HepG2 (cell line): ENCODE measurements at regions not wholly inside any gene's neighbourhood (a gene's known extent, or its start where the extent isn't known, plus 50 kb on each side); places are given as distances from the start of the nearest gene placed in this dataset.

Experiments used
- ATAC-seq: fragments of 200-7000 bp; cut with Tn5 transposase; 3 replicates; pipeline ENCODE4 v1.9.1; 2020; ENCODE audit warnings: mild to moderate bottlenecking, moderate library complexity
- BruUV-seq: library from RNA; stranded (reverse); fragments of 400-500 nt; replicated peaks from 2 replicates; lab custom pipeline; 2021; lab: Mats Ljungman, UMichigan
- CTCF ChIA-PET: fragments of 300-600 bp; formaldehyde crosslinking; extraction: SDS; loops from one replicate; lab custom pipeline; 2021; ENCODE audit warnings: low total read pairs, inconsistent platforms, low intra/inter-chr PET ratio; lab: Yijun Ruan, JAX
- POLR2A ChIA-PET: fragments of 350-600 bp; sonication (Branson Sonifier 250); formaldehyde crosslinking; loops from one replicate; lab custom pipeline; 2020; ENCODE audit warnings: antibody characterized with exemption, inconsistent platforms; lab: Yijun Ruan, JAX
- DNase-seq: peaks from one replicate; pipeline ENCODE4 v3.0.0-alpha.2; 2015; ENCODE audit warnings: low spot score
- FAIRE-seq: peaks from 3 replicates; lab custom pipeline; 2011; peaks lifted over from hg19 to GRCh38; lab: Jason Lieb, UNC
- H2AFZ ChIP-seq: one replicate; pipeline ENCODE4 v1.6.1; 2011; ENCODE audit warnings: low read length, inconsistent platforms
- H3K27ac ChIP-seq: fragments of 300-600 bp; 3 replicates; pipeline ENCODE4 v1.8.0; 2011; ENCODE audit warnings: mixed run types, mild to moderate bottlenecking, mixed read lengths, low read length, inconsistent platforms; ENCODE audit not compliant: insufficient read depth; ENCODE audit errors: extremely low read length
- H3K27me3 ChIP-seq, 2 experiments: fragments of 200-600 bp in 1 of 2; 2 replicates in 1 of 2; 3 replicates in 1 of 2; pipeline versions ENCODE4 v1.6.0 to v1.8.0; 2011; ENCODE audit warnings: low read length in 2 of 2, mild to moderate bottlenecking in 2 of 2, moderate library complexity in 2 of 2, inconsistent platforms in 1 of 2; ENCODE audit not compliant: insufficient read depth in 2 of 2, control insufficient read depth in 1 of 2
- H3K36me3 ChIP-seq, 2 experiments: fragments of 200-600 bp in 1 of 2; replicated peaks in 1 of 2; 2 replicates in 1 of 2; 3 replicates in 1 of 2; pipeline versions ENCODE4 v1.5.1 to v1.8.0; 2011; ENCODE audit warnings: low read length in 2 of 2, inconsistent platforms in 1 of 2; ENCODE audit not compliant: insufficient read depth in 2 of 2, control insufficient read depth in 1 of 2
- H3K4me1 ChIP-seq: 2 replicates; pipeline ENCODE4 v1.5.1; 2012; ENCODE audit warnings: low read length, inconsistent platforms; ENCODE audit not compliant: insufficient read depth
- H3K4me2 ChIP-seq: 2 replicates; pipeline ENCODE4 v1.6.0; 2011; ENCODE audit warnings: low read depth, low read length, inconsistent platforms
- H3K4me3 ChIP-seq, 3 experiments: fragments of 200-600 bp in 1 of 3; sonication (generic), shearing (Covaris generic) in 1 of 3; replicated peaks in 1 of 3; 2 replicates each; pipeline ENCODE4 v1.5.1; 2011 to 2016; ENCODE audit warnings: low read length in 3 of 3, inconsistent platforms in 2 of 3, low read depth in 2 of 3, mild to moderate bottlenecking in 2 of 3, control low read depth in 1 of 3, mixed read lengths in 1 of 3; ENCODE audit not compliant: insufficient read depth in 1 of 3
- H3K79me2 ChIP-seq: one replicate; pipeline ENCODE4 v1.6.1; 2011; ENCODE audit warnings: low read length, inconsistent platforms; ENCODE audit not compliant: insufficient read depth
- H3K9ac ChIP-seq: 2 replicates; pipeline ENCODE4 v1.6.0; 2011; ENCODE audit warnings: mild to moderate bottlenecking, low read depth, low read length, inconsistent platforms; ENCODE audit not compliant: insufficient read depth
- H3K9me3 ChIP-seq: 2 replicates; pipeline ENCODE4 v1.5.1; 2012; ENCODE audit warnings: mild to moderate bottlenecking, low read length
- H4K20me1 ChIP-seq: 2 replicates; pipeline ENCODE4 v1.6.0; 2011; ENCODE audit warnings: inconsistent platforms, mild to moderate bottlenecking, low read length, moderate library complexity; ENCODE audit not compliant: insufficient read depth
- NONO ChIP-seq, 2 experiments: fragments of 450-650 bp in 1 of 2; sonication (generic) in 1 of 2; formaldehyde crosslinking in 1 of 2; IDR thresholded peaks in 1 of 2; conservative IDR thresholded peaks in 1 of 2; 2 replicates each; pipeline versions ENCODE4 v1.6.1 to v1.8.0; 2017 to 2022; ENCODE audit warnings: mild to moderate bottlenecking in 1 of 2, missing genetic modification reagents in 1 of 2, moderate library complexity in 1 of 2
- NR1H2 ChIP-seq: sonication (generic); formaldehyde crosslinking; IDR thresholded peaks from 2 replicates; pipeline ENCODE4 v1.8.1; 2022; ENCODE audit warnings: low read depth, missing genetic modification reagents, borderline replicate concordance
- PITX1 ChIP-seq: sonication (generic); formaldehyde crosslinking; IDR thresholded peaks from 2 replicates; pipeline ENCODE4 v1.5.1; 2020; ENCODE audit warnings: mild to moderate bottlenecking, missing genetic modification reagents
- SMARCE1 ChIP-seq: fragments of 450-650 bp; IDR thresholded peaks from 2 replicates; pipeline ENCODE4 v1.6.1; 2017; ENCODE audit warnings: borderline replicate concordance
- ZNF33A ChIP-seq: sonication (generic); formaldehyde crosslinking; IDR thresholded peaks from 2 replicates; pipeline ENCODE4 v1.5.1; 2020; ENCODE audit warnings: missing genetic modification reagents, mild to moderate bottlenecking, moderate library complexity, borderline replicate concordance
- WGBS: methylation state at CpG from one replicate; pipeline ENCODE4 v1.1.6; 2017; ENCODE audit warnings: low lambda C conversion rate; 5-methylcytosine and 5-hydroxymethylcytosine counted together
- in situ Hi-C: cut with HindIII; loops from 2 replicates; pipeline ENCODE4 v1.10.0; 2017; ENCODE audit warnings: low pct_unique_long_range_greater_than_20kb; ENCODE audit not compliant: extremely low pct_ligation_motif_present
- intact Hi-C: fragments of 100-400 bp; cut with micrococcal nuclease; formaldehyde crosslinking; loops from one replicate; pipeline ENCODE4 v1.10.0; 2022; ENCODE audit not compliant: unreplicated experiment
- TF ChIP-seq, protein P1 (sequence below): sonication (generic); formaldehyde crosslinking; IDR thresholded peaks from 2 replicates; pipeline ENCODE4 v1.4.0; 2020; ENCODE audit warnings: mild to moderate bottlenecking, missing genetic modification reagents

DNA sequence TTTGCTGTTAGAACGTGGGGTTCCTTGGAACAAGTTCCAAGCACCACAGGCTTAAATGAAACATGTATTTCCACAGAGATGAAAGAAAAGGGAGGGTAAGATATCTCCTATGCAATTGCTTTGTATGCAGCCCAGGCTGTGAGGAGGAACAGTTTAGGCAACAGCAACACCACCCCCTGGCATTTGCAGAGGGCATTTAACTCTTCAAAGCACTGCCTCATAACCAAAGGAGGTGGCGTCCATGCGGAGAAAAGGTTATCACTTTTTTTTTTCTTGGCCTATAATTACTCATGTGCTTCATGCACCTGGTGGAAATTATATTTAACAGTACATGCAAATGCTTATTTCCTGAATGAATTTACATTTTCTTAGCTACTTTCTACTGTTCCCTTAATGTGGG is 286.0 kb downstream of the LPIN1 start (continued):
- TF ChIP-seq, protein P1, sequence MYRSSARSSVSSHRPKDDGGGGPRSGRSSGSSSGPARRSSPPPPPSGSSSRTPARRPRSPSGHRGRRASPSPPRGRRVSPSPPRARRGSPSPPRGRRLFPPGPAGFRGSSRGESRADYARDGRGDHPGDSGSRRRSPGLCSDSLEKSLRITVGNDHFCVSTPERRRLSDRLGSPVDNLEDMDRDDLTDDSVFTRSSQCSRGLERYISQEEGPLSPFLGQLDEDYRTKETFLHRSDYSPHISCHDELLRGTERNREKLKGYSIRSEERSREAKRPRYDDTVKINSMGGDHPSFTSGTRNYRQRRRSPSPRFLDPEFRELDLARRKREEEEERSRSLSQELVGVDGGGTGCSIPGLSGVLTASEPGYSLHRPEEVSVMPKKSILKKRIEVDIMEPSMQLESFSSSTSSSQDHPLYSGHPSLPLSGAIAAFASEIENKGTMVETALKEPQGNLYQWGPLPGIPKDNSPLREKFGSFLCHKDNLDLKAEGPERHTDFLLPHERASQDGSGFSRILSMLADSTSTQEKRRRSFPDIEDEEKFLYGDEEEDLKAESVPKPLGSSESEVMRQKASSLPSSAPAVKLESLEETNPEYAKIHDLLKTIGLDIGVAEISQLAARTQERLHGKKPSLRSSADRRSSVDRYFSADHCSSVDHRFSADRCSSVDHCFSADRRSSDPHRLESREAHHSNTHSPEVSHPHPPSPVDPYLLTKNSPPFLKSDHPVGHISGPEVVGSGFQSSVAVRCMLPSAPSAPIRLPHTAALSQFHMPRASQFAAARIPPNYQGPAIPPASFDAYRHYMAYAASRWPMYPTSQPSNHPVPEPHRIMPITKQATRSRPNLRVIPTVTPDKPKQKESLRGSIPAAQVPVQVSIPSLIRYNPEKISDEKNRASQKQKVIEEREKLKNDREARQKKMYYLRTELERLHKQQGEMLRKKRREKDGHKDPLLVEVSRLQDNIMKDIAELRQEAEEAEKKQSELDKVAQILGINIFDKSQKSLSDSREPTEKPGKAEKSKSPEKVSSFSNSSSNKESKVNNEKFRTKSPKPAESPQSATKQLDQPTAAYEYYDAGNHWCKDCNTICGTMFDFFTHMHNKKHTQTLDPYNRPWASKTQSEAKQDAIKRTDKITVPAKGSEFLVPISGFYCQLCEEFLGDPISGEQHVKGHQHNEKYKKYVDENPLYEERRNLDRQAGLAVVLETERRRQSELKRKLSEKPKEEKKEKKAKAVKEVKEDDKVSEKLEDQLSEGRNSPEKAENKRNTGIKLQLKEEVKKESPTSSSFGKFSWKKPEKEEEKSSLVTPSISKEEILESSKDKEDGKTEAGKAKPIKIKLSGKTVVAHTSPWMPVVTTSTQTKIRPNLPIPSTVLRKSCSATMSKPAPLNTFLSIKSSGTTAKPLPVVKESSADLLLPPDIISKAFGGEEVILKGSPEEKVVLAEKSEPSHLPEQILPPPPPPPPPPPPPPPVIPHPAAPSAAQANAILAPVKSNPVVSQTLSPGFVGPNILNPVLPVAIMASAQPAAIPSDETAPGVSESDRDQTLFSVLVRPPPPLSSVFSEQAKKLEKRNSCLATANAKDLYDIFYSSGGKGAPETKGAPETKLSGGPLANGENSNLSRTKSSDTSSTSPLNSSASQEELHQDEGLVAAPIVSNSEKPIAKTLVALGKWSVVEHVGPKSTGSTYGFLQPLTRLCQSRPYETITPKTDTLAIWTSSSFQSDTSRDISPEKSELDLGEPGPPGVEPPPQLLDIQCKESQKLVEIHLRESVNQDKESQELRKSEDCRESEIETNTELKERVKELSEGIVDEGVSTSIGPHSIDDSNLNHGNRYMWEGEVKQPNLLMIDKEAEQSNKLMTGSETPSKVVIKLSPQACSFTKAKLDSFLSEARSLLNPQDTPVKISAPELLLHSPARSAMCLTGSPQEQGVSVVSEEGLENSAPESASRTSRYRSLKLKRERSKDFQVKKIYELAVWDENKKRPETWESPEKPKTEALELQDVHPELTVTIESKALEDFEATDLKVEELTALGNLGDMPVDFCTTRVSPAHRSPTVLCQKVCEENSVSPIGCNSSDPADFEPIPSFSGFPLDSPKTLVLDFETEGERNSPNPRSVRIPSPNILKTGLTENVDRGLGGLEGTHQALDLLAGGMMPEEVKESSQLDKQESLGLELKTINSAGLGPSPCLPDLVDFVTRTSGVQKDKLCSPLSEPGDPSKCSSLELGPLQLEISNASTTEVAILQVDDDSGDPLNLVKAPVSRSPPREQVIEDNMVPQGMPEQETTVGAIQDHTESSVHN (CRISPR knock-in tag) = no peak
- TF ChIP-seq, all 625 proteins: peak for 0

DNA sequence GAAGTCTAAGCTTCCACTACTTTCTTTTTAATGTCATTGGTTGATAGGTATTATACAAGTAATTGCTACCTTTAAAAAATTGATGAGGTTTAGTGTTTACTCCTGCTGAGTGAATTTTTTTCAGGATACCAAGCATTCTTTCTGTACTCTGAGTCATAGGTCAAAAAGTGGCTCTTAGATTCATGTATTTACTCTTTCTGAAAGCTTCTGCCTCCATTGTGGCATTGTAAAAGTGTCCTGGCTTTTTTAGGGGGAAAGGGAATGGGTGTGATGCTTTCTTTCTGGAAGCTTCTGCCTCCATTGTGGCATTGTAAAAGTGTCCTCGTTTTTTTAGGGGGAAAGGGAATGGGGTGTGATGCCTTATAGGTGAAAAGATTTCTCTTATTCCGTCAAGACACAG is 286.5 kb downstream of the LPIN1 start:
- CTCF ChIA-PET = no interaction called here
- POLR2A ChIA-PET = no interaction called here
- no peak overlapping the region for H2AFZ ChIP-seq
- DNase-seq = no peak
- no peak for FAIRE-seq
- peaks cover 2 to 9% of the 10 kb centered on the region in 2 experiments; a peak in 2 of 5 replicates for H3K27me3 ChIP-seq
- in situ Hi-C loops (no loop called here), intact Hi-C loops (no loop called here)
- no peaks in the 10 kb centered on the region for H4K20me1 ChIP-seq
- BruUV-seq = no TSS peak
- no peaks in the 10 kb centered on the region for H3K79me2 ChIP-seq
- no peak overlapping the region for H3K9ac ChIP-seq
- no peaks in the 10 kb centered on the region for H3K9me3 ChIP-seq
- TF ChIP-seq NONO (IDR thresholded peaks at IDR 0.05) (no peak), NONO (CRISPR knock-in tag; conservative IDR thresholded peaks at IDR 0.05) (no peak), ZNF33A (no peak), SMARCE1 (no peak), PITX1 (CRISPR knock-in tag) (no peak), NR1H2 (CRISPR knock-in tag) (no peak)
- no peaks in the 10 kb centered on the region for H3K36me3 ChIP-seq
- H3K4me3 ChIP-seq = no peak overlapping the region
- H3K4me2 ChIP-seq = no peak overlapping the region
- no peak overlapping the region for H3K27ac ChIP-seq
- H3K4me1 ChIP-seq = no peaks in the 10 kb centered on the region
- WGBS = 13% methylated on average over 2 of the region's 2 CpGs
- ATAC-seq = no peak
